Uterus (tissue), 2 donors: ENCODE measurements at regions not wholly inside any gene's neighbourhood (a gene's known extent, or its start where the extent isn't known, plus 50 kb on each side); places are given as distances from the start of the nearest gene placed in this dataset.

Experiments
- CTCF ChIP-seq, 4 experiments: fragments of 200-600 bp in 2 of 4; fragments of 450-650 bp in 2 of 4; sonication (generic) in 2 of 4; IDR thresholded peaks; one replicate each; pipeline ENCODE4 v1.5.1; 2016 to 2019; ENCODE audit warnings: antibody characterized with exemption in 4 of 4, mild to moderate bottlenecking in 2 of 4, moderate library complexity in 1 of 4
- POLR2A ChIP-seq, 2 donors: fragments of 450-650 bp; IDR thresholded peaks; one replicate each; pipeline ENCODE4 v1.6.1; 2016; ENCODE audit warnings: antibody characterized with exemption in 2 of 2, mild to moderate bottlenecking in 1 of 2, moderate library complexity in 1 of 2

GRCh38 chr13:80036845-80037504 lies 304.0 kb downstream of the SPRY2 start:
- TF ChIP-seq CTCF (IDR thresholded peaks at IDR 0.05), result no peak
- TF ChIP-seq POLR2A (IDR thresholded peaks at IDR 0.05), result no peak
